Brain microvascular endothelial cell (primary cell): ENCODE measurements at regions not wholly inside any gene's neighbourhood (a gene's known extent, or its start where the extent isn't known, plus 50 kb on each side); places are given as distances from the start of the nearest gene placed in this dataset.

ENCODE experiments used
- DNase-seq: peaks from one replicate; pipeline ENCODE4 v3.0.0-alpha.2; 2020
- H3K27ac ChIP-seq: fragments of 250-450 bp; sonication (Bioruptor Pico); 2 replicates; pipeline ENCODE4 v1.5.1; 2020; ENCODE audit warnings: mild to moderate bottlenecking, moderate library complexity
- H3K27me3 ChIP-seq: fragments of 250-450 bp; sonication (Bioruptor Pico); replicated peaks from 2 replicates; pipeline ENCODE4 v1.5.1; 2020; ENCODE audit warnings: mild to moderate bottlenecking
- H3K36me3 ChIP-seq: fragments of 250-450 bp; sonication (Bioruptor Pico); replicated peaks from 2 replicates; pipeline ENCODE4 v1.5.1; 2020; ENCODE audit warnings: mild to moderate bottlenecking
- H3K4me3 ChIP-seq: 2 replicates; pipeline ENCODE4 v1.5.1; 2011; ENCODE audit warnings: low read depth, mild to moderate bottlenecking, control low read depth, low read length, moderate library complexity
- in situ Hi-C: cut with HindIII; loops from 2 replicates; pipeline ENCODE4 v1.10.0; 2017; ENCODE audit warnings: low sequenced_read_pairs, low pct_ligation_motif_present
- TF ChIP-seq, protein P1 (sequence below): IDR thresholded peaks from 2 replicates; pipeline ENCODE4 v1.5.1; 2011; ENCODE audit warnings: low read depth, mild to moderate bottlenecking, moderate library complexity, low read length, control low read depth, inconsistent platforms; ENCODE audit errors: missing control alignments

GRCh38 chr10:33820531-33820930 lies 486.1 kb upstream of the NRP1 start:
- no peak for DNase-seq
- in situ Hi-C loops, result no loop called here
- Histone ChIP-seq H3K27ac (no peak overlapping the region), H3K27me3 (no peaks in the 10 kb centered on the region), H3K4me3 (no peak overlapping the region), H3K36me3 (no peaks in the 10 kb centered on the region)
- TF ChIP-seq, protein P1, sequence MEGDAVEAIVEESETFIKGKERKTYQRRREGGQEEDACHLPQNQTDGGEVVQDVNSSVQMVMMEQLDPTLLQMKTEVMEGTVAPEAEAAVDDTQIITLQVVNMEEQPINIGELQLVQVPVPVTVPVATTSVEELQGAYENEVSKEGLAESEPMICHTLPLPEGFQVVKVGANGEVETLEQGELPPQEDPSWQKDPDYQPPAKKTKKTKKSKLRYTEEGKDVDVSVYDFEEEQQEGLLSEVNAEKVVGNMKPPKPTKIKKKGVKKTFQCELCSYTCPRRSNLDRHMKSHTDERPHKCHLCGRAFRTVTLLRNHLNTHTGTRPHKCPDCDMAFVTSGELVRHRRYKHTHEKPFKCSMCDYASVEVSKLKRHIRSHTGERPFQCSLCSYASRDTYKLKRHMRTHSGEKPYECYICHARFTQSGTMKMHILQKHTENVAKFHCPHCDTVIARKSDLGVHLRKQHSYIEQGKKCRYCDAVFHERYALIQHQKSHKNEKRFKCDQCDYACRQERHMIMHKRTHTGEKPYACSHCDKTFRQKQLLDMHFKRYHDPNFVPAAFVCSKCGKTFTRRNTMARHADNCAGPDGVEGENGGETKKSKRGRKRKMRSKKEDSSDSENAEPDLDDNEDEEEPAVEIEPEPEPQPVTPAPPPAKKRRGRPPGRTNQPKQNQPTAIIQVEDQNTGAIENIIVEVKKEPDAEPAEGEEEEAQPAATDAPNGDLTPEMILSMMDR, result no peak

- in situ Hi-C loops, result no loop called here
- Histone ChIP-seq H3K36me3 (no peaks in the 10 kb centered on the region), H3K4me3 (no peak overlapping the region), H3K27me3 (no peaks in the 10 kb centered on the region), H3K27ac (no peak overlapping the region)
- TF ChIP-seq, protein P1, result no peak
- no peak for DNase-seq
These were observed 484.7 kb upstream of the NRP1 start for GRCh38 chr10:33819206-33819605.

- TF ChIP-seq, protein P1, result no peak
- no peak overlapping the region for H3K4me3 ChIP-seq
- no peak for DNase-seq
- H3K36me3 ChIP-seq, result no peaks in the 10 kb centered on the region
- H3K27me3 ChIP-seq, result no peaks in the 10 kb centered on the region
- H3K27ac ChIP-seq, result no peak overlapping the region
- in situ Hi-C loops, result no loop called here
These were observed 483.9 kb upstream of the NRP1 start for GRCh38 chr10:33818343-33818742.

- DNase-seq, result no peak
- H3K27me3 ChIP-seq, result no peaks in the 10 kb centered on the region
- H3K36me3 ChIP-seq, result no peaks in the 10 kb centered on the region
- in situ Hi-C loops, result no loop called here
- no peak overlapping the region for H3K4me3 ChIP-seq
- TF ChIP-seq, protein P1, result no peak
- H3K27ac ChIP-seq, result no peak overlapping the region
These were observed 483.1 kb upstream of the NRP1 start for GRCh38 chr10:33817605-33818004.

- TF ChIP-seq, protein P1, result no peak
- H3K27me3 ChIP-seq, result no peaks in the 10 kb centered on the region
- H3K27ac ChIP-seq, result no peak overlapping the region
- DNase-seq, result no peak
- H3K36me3 ChIP-seq, result no peaks in the 10 kb centered on the region
- no peak overlapping the region for H3K4me3 ChIP-seq
- in situ Hi-C loops, result no loop called here
These were observed 481.3 kb upstream of the NRP1 start for GRCh38 chr10:33815776-33816175.

GRCh38 chr10:33813871-33814270 lies 479.4 kb upstream of the NRP1 start:
- Histone ChIP-seq H3K27me3 (no peaks in the 10 kb centered on the region), H3K27ac (no peak overlapping the region), H3K4me3 (no peak overlapping the region), H3K36me3 (no peaks in the 10 kb centered on the region)
- in situ Hi-C loops, result no loop called here
- DNase-seq, result no peak
- TF ChIP-seq, protein P1, result no peak
